Panc1 (cell line): ENCODE measurements at regions not wholly inside any gene's neighbourhood (a gene's known extent, or its start where the extent isn't known, plus 50 kb on each side); places are given as distances from the start of the nearest gene placed in this dataset.

Experiments used
- SIN3A ChIP-seq: IDR thresholded peaks from 2 replicates; pipeline ENCODE4 v1.6.1; 2012; ENCODE audit warnings: low read depth, mild to moderate bottlenecking, low read length, moderate library complexity, borderline replicate concordance; ENCODE audit not compliant: insufficient read depth
- TF ChIP-seq, protein P1 (sequence below): fragments of 450-650 bp; IDR thresholded peaks from 2 replicates; pipeline ENCODE4 v1.5.1; 2017; ENCODE audit warnings: mild to moderate bottlenecking
- TF ChIP-seq, protein P2 (sequence below), 2 experiments: IDR thresholded peaks; 2 replicates each; pipeline ENCODE4 v1.6.1; 2011 to 2012; ENCODE audit warnings: low read depth in 2 of 2, control low read depth in 1 of 2, low read length in 1 of 2, mild to moderate bottlenecking in 1 of 2, moderate library complexity in 1 of 2; ENCODE audit not compliant: insufficient read depth in 1 of 2

DNA sequence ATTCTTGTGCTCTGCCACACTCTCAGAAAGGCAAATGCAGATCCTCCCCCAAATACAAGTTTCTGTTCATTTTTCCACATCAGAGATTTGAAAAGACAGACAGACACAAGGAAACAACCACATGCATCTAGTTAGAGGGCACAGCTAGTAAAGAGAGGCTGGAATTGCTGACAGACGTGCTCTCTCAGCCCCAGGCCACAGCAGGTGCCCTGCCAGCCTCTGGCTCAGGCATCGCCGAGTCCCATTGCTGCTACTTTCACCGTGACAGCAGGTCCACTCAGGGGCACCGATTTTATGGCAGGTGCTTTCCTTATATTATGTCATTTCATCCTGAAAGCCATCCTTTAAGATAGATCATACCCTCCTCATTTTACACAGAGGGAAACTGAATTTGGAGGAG, 507.5 kb downstream of the EIPR1 start:
- TF ChIP-seq, protein P1, sequence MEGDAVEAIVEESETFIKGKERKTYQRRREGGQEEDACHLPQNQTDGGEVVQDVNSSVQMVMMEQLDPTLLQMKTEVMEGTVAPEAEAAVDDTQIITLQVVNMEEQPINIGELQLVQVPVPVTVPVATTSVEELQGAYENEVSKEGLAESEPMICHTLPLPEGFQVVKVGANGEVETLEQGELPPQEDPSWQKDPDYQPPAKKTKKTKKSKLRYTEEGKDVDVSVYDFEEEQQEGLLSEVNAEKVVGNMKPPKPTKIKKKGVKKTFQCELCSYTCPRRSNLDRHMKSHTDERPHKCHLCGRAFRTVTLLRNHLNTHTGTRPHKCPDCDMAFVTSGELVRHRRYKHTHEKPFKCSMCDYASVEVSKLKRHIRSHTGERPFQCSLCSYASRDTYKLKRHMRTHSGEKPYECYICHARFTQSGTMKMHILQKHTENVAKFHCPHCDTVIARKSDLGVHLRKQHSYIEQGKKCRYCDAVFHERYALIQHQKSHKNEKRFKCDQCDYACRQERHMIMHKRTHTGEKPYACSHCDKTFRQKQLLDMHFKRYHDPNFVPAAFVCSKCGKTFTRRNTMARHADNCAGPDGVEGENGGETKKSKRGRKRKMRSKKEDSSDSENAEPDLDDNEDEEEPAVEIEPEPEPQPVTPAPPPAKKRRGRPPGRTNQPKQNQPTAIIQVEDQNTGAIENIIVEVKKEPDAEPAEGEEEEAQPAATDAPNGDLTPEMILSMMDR: no peak
- no peak for TF ChIP-seq SIN3A
- TF ChIP-seq, protein P2, sequence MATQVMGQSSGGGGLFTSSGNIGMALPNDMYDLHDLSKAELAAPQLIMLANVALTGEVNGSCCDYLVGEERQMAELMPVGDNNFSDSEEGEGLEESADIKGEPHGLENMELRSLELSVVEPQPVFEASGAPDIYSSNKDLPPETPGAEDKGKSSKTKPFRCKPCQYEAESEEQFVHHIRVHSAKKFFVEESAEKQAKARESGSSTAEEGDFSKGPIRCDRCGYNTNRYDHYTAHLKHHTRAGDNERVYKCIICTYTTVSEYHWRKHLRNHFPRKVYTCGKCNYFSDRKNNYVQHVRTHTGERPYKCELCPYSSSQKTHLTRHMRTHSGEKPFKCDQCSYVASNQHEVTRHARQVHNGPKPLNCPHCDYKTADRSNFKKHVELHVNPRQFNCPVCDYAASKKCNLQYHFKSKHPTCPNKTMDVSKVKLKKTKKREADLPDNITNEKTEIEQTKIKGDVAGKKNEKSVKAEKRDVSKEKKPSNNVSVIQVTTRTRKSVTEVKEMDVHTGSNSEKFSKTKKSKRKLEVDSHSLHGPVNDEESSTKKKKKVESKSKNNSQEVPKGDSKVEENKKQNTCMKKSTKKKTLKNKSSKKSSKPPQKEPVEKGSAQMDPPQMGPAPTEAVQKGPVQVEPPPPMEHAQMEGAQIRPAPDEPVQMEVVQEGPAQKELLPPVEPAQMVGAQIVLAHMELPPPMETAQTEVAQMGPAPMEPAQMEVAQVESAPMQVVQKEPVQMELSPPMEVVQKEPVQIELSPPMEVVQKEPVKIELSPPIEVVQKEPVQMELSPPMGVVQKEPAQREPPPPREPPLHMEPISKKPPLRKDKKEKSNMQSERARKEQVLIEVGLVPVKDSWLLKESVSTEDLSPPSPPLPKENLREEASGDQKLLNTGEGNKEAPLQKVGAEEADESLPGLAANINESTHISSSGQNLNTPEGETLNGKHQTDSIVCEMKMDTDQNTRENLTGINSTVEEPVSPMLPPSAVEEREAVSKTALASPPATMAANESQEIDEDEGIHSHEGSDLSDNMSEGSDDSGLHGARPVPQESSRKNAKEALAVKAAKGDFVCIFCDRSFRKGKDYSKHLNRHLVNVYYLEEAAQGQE (IDR thresholded peaks at IDR 0.05; ENCODE audit: insufficient read depth in 1 of 2, low read depth in 2 of 2, low read length in 1 of 2): no peak
